ENCODE measurements at regions not wholly inside any gene's neighbourhood (a gene's known extent, or its start where the extent isn't known, plus 50 kb on each side); places are given as distances from the start of the nearest gene placed in this dataset.
"Not testable (repeated sequence)": the region's sequence is repeated elsewhere in the genome, so short reads cannot be mapped to it uniquely, and the experiment has no call there.

- Mint-ChIP-seq H3K4me3 (no peak overlapping the region), H3K27ac (no peak overlapping the region)
- no peak for TF ChIP-seq CTCF (IDR thresholded peaks at IDR 0.05)
These were observed 159.7 kb upstream of the SNX2 start for GRCh38 chr5:122615146-122615545.

GRCh38 chr5:122615832-122616231 lies 159.0 kb upstream of the SNX2 start:
- no peak for DNase-seq
- CTCF ChIA-PET, result no interaction called here
- H3K36me3 Mint-ChIP-seq (ENCODE audit: low read depth), result no peaks in the 10 kb centered on the region
- H3K27ac Mint-ChIP-seq, result no peak overlapping the region
- no peaks in the 10 kb centered on the region for H3K27me3 Mint-ChIP-seq
- no peak overlapping the region for H3K4me3 Mint-ChIP-seq
- POLR2A ChIA-PET, result no interaction called here
- ATAC-seq (ENCODE audit: low read depth), result no peak
- H3K4me1 Mint-ChIP-seq, result no peaks in the 10 kb centered on the region
- intact Hi-C loops (cut with micrococcal nuclease), result no loop called here
- TF ChIP-seq CTCF (IDR thresholded peaks at IDR 0.05), result no peak
- no peaks in the 10 kb centered on the region for H3K9me3 Mint-ChIP-seq

More at GRCh38 chr5:122615146-122615545, 159.7 kb upstream of the SNX2 start:
- H3K9me3 Mint-ChIP-seq, result no peaks in the 10 kb centered on the region
- no peak for DNase-seq
- H3K27me3 Mint-ChIP-seq, result no peaks in the 10 kb centered on the region
- ChIA-PET CTCF (no interaction called here), POLR2A (no interaction called here)
- H3K4me1 Mint-ChIP-seq, result no peaks in the 10 kb centered on the region
- no peak for ATAC-seq (ENCODE audit: low read depth)
- no peaks in the 10 kb centered on the region for H3K36me3 Mint-ChIP-seq (ENCODE audit: low read depth)
- intact Hi-C loops (cut with micrococcal nuclease), result no loop called here

GRCh38 chr5:122618046-122618445 lies 156.8 kb upstream of the SNX2 start:
- H3K27me3 Mint-ChIP-seq; H3K27ac Mint-ChIP-seq; CTCF ChIA-PET; H3K9me3 Mint-ChIP-seq; intact Hi-C loops (cut with micrococcal nuclease); DNase-seq; ATAC-seq (ENCODE audit: low read depth); H3K4me3 Mint-ChIP-seq; H3K36me3 Mint-ChIP-seq (ENCODE audit: low read depth); POLR2A ChIA-PET; H3K4me1 Mint-ChIP-seq: not testable (repeated sequence)

GRCh38 chr5:122620768-122621167 lies 154.1 kb upstream of the SNX2 start:
- H3K36me3 Mint-ChIP-seq (ENCODE audit: low read depth); CTCF ChIA-PET; H3K27ac Mint-ChIP-seq; DNase-seq; H3K4me3 Mint-ChIP-seq; H3K9me3 Mint-ChIP-seq; H3K4me1 Mint-ChIP-seq; ATAC-seq (ENCODE audit: low read depth); intact Hi-C loops (cut with micrococcal nuclease); POLR2A ChIA-PET; H3K27me3 Mint-ChIP-seq: not testable (repeated sequence)

- H3K27me3 Mint-ChIP-seq; CTCF ChIA-PET; DNase-seq; ATAC-seq (ENCODE audit: low read depth); H3K27ac Mint-ChIP-seq; H3K4me1 Mint-ChIP-seq; H3K4me3 Mint-ChIP-seq; intact Hi-C loops (cut with micrococcal nuclease); H3K9me3 Mint-ChIP-seq; POLR2A ChIA-PET; H3K36me3 Mint-ChIP-seq (ENCODE audit: low read depth): not testable (repeated sequence)
These were observed 146.2 kb upstream of the SNX2 start for GRCh38 chr5:122628714-122629113.

- Mint-ChIP-seq H3K27ac (no peak overlapping the region), H3K36me3 (ENCODE audit: low read depth) (no peaks in the 10 kb centered on the region), H3K4me1 (no peaks in the 10 kb centered on the region), H3K9me3 (peaks cover 2% of the 10 kb centered on the region), H3K4me3 (no peak overlapping the region), H3K27me3 (no peaks in the 10 kb centered on the region)
- CTCF ChIA-PET, result no interaction called here
- intact Hi-C loops (cut with micrococcal nuclease), result no loop called here
- POLR2A ChIA-PET, result no interaction called here
- ATAC-seq (ENCODE audit: low read depth) (no peak), DNase-seq (no peak)
- TF ChIP-seq CTCF (IDR thresholded peaks at IDR 0.05), result no peak
These were observed 145.7 kb upstream of the SNX2 start for GRCh38 chr5:122629121-122629677.

GRCh38 chr5:122638581-122638980 lies 136.3 kb upstream of the SNX2 start:
- peaks cover 2% of the 10 kb centered on the region for H3K9me3 Mint-ChIP-seq
- intact Hi-C loops (cut with micrococcal nuclease), result no loop called here
- no peaks in the 10 kb centered on the region for H3K4me1 Mint-ChIP-seq
- no peak overlapping the region for H3K27ac Mint-ChIP-seq
- H3K36me3 Mint-ChIP-seq (ENCODE audit: low read depth), result no peaks in the 10 kb centered on the region
- peaks cover 6% of the 10 kb centered on the region for H3K27me3 Mint-ChIP-seq
- DNase-seq (no peak), ATAC-seq (ENCODE audit: low read depth) (no peak)
- POLR2A ChIA-PET, result no interaction called here
- CTCF ChIA-PET, result no interaction called here
- no peak overlapping the region for H3K4me3 Mint-ChIP-seq
- no peak for TF ChIP-seq CTCF (IDR thresholded peaks at IDR 0.05)

Data from activated B cell treated with CpG ODN at 0.5 μM for 24 hours (primary cell).